ENCODE measurements at regions not wholly inside any gene's neighbourhood (a gene's known extent, or its start where the extent isn't known, plus 50 kb on each side); places are given as distances from the start of the nearest gene placed in this dataset.

- DNase-seq: no peak
These were observed 163.5 kb downstream of the AACS start for GRCh38 chr12:125228519-125229260.

DNA sequence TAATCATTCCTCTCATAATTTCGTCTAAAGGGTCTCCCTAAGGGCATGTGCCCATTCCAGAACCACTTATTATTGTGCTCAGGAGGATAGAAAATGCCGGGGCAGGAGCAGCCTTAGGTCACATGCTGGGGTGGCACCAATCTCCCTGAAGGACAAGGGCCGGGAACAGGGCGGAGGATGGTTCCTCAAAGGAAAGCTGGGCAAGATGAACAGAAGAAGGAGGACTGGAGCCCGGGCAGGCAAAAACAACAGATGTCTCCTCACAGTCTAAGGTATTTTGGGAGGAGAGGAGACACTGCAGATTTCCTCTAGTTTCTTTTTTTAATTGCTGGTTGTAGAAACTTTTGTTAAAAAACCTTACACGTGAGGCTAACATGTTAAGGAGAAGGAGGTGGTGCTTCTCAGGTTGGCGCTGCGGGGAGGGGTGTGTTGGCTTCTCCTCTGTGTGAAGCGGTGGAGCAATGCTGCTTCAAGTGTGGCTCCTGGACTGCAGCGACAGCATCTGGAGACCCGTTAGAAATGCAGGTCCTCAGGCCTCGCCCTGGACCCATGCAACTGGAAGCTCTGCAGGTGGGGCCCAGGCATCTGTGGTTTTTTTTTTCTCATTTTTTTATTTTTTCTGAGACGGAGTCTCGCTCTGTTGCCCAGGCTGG is 164.8 kb downstream of the AACS start:
- no peak for DNase-seq

- DNase-seq: no peak
These were observed 168.1 kb downstream of the AACS start for GRCh38 chr12:125233319-125233718.

- DNase-seq: no peak
These were observed 174.3 kb downstream of the AACS start for GRCh38 chr12:125239563-125239962.

- DNase-seq: no peak
These were observed 175.5 kb downstream of the AACS start for GRCh38 chr12:125240717-125241116.

DNA sequence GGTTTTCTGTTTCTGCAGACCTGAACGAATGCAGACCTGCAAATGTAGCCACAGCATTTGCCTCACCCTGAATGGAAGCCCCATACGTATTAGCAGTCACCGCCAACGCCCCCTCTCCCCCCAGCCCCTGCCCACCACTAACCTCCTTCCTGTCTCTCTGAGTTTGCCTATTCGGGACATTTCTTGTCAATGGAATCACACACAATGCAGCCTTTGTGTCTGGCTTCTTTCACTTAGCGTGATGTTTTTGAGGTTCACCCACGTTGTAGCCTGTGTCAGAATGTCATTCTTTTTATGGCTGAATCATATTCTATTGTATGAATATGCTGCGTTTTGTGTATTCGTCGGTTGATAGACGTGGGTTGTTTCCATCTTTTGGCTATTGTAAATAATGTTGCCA is 178.6 kb downstream of the AACS start:
- no peak for DNase-seq

DNA sequence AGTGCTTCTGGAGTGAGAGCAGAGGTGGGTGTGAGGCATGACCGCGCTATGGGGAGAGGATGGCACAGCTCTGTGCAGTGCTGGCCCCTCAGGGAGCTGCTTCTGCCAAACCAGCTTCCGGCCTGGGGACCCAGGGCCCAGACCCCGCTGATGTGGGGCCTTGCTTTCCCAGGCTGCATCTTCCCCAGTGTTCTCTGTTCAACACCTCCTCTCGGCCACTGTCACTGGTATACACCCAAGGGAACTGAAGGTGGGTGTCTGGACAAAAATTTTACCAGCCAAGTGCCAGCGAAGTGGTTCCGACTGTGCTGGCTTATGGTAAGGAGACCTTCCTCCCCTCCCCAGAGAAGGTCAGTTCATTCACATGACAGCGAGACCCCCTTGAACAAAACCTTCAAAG is 179.1 kb downstream of the AACS start:
- no peak for DNase-seq

- DNase-seq: no peak
These were observed 180.6 kb downstream of the AACS start for GRCh38 chr12:125245581-125246557.

- DNase-seq: no peak
These were observed 182.2 kb downstream of the AACS start for GRCh38 chr12:125247477-125247876.

GRCh38 chr12:125249066-125249824 is 184.0 kb downstream of the AACS start:
- no peak for DNase-seq

- DNase-seq: no peak
These were observed 184.7 kb downstream of the AACS start for GRCh38 chr12:125249932-125250331.

GRCh38 chr12:125254236-125254635 is 189.0 kb downstream of the AACS start:
- DNase-seq: no peak

DNA sequence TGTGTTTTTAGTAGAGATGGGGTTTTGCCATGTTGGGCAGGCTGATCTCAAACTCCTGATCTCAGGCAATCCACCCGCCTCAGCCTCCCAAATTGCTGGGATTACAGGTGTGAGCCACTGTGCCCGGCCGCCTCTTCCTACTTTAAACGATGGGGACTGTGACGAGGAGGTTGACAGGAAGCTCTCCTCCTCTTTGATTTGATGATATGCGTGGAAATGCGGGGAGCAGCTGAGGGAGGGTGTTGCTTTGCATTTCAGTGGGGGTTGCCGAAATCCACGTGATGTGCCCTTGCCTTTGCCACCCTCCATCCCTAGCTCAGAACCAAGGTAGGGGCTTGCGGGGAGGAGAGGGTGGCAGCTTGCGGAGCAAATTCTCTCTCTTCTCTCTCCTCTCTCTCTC is 189.6 kb downstream of the AACS start:
- no peak for DNase-seq

DNA sequence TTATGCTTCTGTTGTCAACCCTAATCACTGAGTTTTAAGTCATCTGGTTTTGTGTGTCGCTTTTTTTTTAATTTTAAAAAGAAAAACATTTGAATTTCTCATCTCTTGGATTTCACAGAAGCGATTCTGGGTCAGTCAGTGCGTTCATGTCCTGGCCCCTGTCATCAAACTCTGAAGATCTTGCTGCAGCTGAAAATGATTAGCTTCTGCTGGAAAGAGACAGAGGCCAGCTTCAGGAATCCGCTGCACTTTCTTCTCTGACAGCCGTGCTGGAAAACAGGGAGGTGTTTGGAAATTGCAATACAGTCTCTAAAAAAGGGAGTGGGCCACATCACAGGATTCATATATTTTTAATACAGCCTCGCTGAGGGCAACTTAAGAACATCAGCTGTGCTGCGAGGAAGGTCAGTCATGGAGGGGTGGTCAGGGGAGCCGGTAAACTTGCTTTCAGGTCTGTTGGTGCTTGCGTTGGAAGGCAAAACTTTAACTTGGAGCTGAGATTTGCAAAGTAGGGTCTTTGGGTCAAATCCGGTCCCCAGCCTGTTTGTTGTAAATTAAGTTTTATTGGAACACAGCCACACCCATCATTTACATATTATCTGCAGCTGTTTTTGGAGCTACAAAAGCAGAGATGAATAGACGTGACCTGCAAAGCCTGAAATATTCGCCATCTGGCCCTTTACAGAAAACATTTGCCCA is 190.8 kb downstream of the AACS start:
- no peak for DNase-seq

GRCh38 chr12:125256634-125256936 is 191.3 kb downstream of the AACS start:
- no peak for DNase-seq

- DNase-seq: no peak
These were observed 194.1 kb downstream of the AACS start for GRCh38 chr12:125259178-125259867.

DNA sequence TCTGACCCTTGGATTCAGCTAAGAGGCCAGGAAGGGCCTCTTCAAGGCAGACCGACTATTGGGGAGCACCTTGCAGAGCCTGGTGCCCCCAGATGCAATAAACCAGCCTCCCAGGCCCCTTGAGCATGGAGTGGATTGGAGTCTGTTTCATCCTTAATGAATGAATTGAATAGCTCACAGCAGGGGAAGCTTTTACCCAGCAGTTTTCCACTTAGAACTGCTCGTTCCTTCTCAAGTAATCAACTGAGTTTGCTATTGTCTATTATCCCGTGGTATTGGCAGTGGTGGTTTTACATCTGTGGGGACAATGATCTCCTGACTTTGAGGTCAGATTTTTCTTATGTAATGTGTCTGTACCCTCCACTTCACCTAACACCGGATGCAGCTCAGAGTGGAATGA is 197.6 kb downstream of the AACS start:
- DNase-seq: no peak

DNA sequence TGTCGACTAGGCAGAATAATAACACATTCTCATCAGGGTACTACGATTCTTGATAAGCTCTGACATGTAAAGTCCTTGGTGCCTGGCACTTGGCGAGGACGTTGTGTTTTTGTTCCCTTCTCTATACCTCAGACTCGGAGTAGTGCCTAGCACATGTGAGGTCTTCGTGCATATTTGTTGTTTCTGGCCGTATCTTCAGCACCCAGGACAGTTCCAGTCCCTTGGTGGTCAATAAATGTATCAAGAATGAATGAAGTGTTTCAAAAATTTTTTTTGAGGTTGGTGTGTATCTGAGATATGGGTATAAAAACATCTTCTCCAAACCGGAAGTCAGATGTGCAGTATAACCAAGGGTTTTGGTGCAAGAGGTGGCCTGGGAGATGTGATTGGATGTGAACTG is 198.2 kb downstream of the AACS start:
- no peak for DNase-seq

DNA sequence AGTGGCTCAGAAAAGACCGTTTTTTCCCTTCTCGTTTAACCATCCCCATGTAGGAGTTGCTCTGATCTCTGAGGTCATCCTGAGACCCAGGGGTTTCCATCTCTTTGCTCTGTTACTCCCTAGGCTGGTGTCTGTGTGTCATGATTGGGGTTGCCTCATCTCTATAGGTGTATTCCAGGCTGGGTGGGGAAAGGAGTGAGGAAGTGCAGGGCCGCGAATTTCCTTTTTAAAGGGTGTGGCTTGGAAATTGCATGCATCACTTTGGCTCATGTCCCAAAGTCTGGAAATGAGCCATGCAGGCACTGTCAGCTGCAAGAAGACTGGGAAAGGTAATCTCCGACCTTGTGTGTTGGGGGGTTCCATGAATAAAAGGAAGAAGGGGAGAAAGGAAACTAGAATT is 201.9 kb downstream of the AACS start:
- DNase-seq: no peak

- DNase-seq: no peak
These were observed 204.0 kb downstream of the AACS start for GRCh38 chr12:125269276-125269675.

DNA sequence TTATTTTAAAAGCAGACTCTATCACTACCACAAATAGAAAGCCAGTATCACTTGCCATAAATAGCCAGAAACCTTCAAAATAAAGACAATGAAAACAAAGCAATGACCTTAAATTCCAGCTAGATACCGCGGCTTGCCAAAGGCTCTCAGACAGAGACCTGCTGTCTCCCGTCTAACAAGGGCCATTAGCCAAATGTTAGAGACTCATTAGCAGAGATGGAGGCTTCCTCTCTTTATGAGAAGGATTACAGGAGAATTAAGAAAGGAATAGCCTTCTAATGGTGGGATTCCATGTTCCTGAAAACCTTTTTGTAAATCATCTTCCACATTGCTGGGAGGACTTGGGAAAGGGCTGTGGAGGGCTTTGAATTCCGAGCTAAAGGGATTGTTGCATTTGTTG is 206.7 kb downstream of the AACS start:
- no peak for DNase-seq
